HFFc6 (cell line): ENCODE measurements at regions not wholly inside any gene's neighbourhood (a gene's known extent, or its start where the extent isn't known, plus 50 kb on each side); places are given as distances from the start of the nearest gene placed in this dataset.

ENCODE experiments used
- DNase-seq: peaks from one replicate; pipeline ENCODE4 v3.0.0-alpha.2; 2018
- H3K27ac Mint-ChIP-seq: 2 replicates; pipeline ENCODE4 v1.8.0; 2020; ENCODE audit warnings: mild to moderate bottlenecking, mixed read lengths
- H3K27me3 Mint-ChIP-seq: 2 replicates; pipeline ENCODE4 v1.8.0; 2021; ENCODE audit warnings: mild to moderate bottlenecking, moderate library complexity, mixed read lengths; ENCODE audit not compliant: insufficient read depth
- H3K36me3 Mint-ChIP-seq: 2 replicates; pipeline ENCODE4 v1.8.0; 2021; ENCODE audit warnings: low read depth, mixed read lengths
- H3K4me1 Mint-ChIP-seq: 2 replicates; pipeline ENCODE4 v1.8.0; 2020; ENCODE audit warnings: low read depth, mixed read lengths
- H3K4me3 Mint-ChIP-seq: 2 replicates; pipeline ENCODE4 v1.8.0; 2020; ENCODE audit warnings: mild to moderate bottlenecking, moderate library complexity, mixed read lengths
- H3K9me3 Mint-ChIP-seq: 2 replicates; pipeline ENCODE4 v1.8.0; 2020; ENCODE audit warnings: mild to moderate bottlenecking, mixed read lengths
- CTCF ChIP-seq: fragments of 200-600 bp; sonication (generic); IDR thresholded peaks from 2 replicates; pipeline ENCODE4 v1.5.0; 2021; ENCODE audit warnings: antibody characterized with exemption, mild to moderate bottlenecking

- Mint-ChIP-seq H3K36me3 (no peaks in the 10 kb centered on the region), H3K27me3 (peaks cover 34% of the 10 kb centered on the region), H3K27ac (no peak overlapping the region), H3K4me3 (no peak overlapping the region), H3K4me1 (no peaks in the 10 kb centered on the region), H3K9me3 (no peaks in the 10 kb centered on the region)
- TF ChIP-seq CTCF: no peak
- no peak for DNase-seq
These were observed 273.4 kb downstream of the TLE3 start for GRCh38 chr15:69824075-69824876.

- Mint-ChIP-seq H3K4me1 (no peaks in the 10 kb centered on the region), H3K4me3 (no peak overlapping the region), H3K9me3 (no peaks in the 10 kb centered on the region), H3K27me3 (peaks cover 34% of the 10 kb centered on the region), H3K27ac (no peak overlapping the region), H3K36me3 (no peaks in the 10 kb centered on the region)
- no peak for DNase-seq
- TF ChIP-seq CTCF: no peak
These were observed 272.8 kb downstream of the TLE3 start for GRCh38 chr15:69824877-69825406.

GRCh38 chr15:69825941-69826818, 271.5 kb downstream of the TLE3 start:
- Mint-ChIP-seq H3K27ac (no peak overlapping the region), H3K36me3 (no peaks in the 10 kb centered on the region), H3K4me3 (no peak overlapping the region), H3K27me3 (peaks cover 35% of the 10 kb centered on the region), H3K9me3 (no peaks in the 10 kb centered on the region), H3K4me1 (no peaks in the 10 kb centered on the region)
- DNase-seq: no peak
- TF ChIP-seq CTCF: no peak

GRCh38 chr15:69826819-69827175, 270.9 kb downstream of the TLE3 start:
- DNase-seq: no peak

GRCh38 chr15:69827751-69828150, 270.0 kb downstream of the TLE3 start:
- Mint-ChIP-seq H3K4me1 (no peaks in the 10 kb centered on the region), H3K27me3 (peaks cover 28% of the 10 kb centered on the region), H3K36me3 (no peaks in the 10 kb centered on the region), H3K9me3 (no peaks in the 10 kb centered on the region), H3K27ac (no peak overlapping the region), H3K4me3 (no peak overlapping the region)
- DNase-seq: no peak
- TF ChIP-seq CTCF: no peak

More at GRCh38 chr15:69826819-69827175, 270.9 kb downstream of the TLE3 start:
- Mint-ChIP-seq H3K36me3 (no peaks in the 10 kb centered on the region), H3K27me3 (peaks cover 31% of the 10 kb centered on the region), H3K9me3 (no peaks in the 10 kb centered on the region), H3K4me1 (no peaks in the 10 kb centered on the region), H3K4me3 (no peak overlapping the region), H3K27ac (no peak overlapping the region)
- TF ChIP-seq CTCF: no peak
